ENCODE measurements at regions not wholly inside any gene's neighbourhood (a gene's known extent, or its start where the extent isn't known, plus 50 kb on each side); places are given as distances from the start of the nearest gene placed in this dataset.

DNA sequence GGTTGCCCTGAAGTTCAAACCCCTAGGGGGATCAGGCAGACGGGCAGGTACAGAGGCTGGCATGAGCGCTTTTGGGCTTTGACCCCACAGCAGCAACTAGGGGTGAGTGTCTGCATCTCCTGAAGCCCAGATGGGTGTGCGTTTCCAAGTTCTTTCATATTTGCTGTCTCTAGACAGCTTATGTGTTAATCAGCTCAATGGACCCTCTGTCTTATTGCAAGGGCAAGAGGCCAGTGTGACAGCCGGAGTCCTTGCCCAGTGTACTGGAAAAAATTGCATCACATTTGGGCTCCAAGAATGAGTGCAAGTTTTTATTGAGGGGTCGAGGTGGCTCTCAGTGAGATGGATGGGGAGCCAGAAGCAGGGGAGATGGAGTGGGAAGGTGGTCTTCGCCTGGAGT lies 1863.7 kb upstream of the RAG2 start:
- ChIA-PET POLR2A (no interaction called here), CTCF (no interaction called here)
- ATAC-seq (replicated peaks in 1 of 4) = no peak
- Mint-ChIP-seq H3K4me3 (no peak overlapping the region), H3K27ac (no peak overlapping the region), H3K9me3 (peaks cover 15 to 21% (median 17%) of the 10 kb centered on the region in 3 donors), H3K4me1 (no peaks in the 10 kb centered on the region), H3K36me3 (no peaks in the 10 kb centered on the region), H3K27me3 (no peaks in the 10 kb centered on the region)
- H3K9me3 ChIP-seq = no peaks in the 10 kb centered on the region
- no peak overlapping the region for H3K4me3 ChIP-seq (ENCODE audit: control insufficient read depth in 1 of 2, extremely low read depth in 1 of 2, low read length in 1 of 2)
- no peaks in the 10 kb centered on the region for H3K27me3 ChIP-seq (replicated peaks in 1 of 2; ENCODE audit: control insufficient read depth in 2 of 2, extremely low read depth in 1 of 2, insufficient read depth in 2 of 2, low read length in 1 of 2)
- H3K27ac ChIP-seq (ENCODE audit: low read length) = no peak overlapping the region
- DNase-seq = no peak
- 89% methylated on average over 4 of the region's 6 CpGs for WGBS (ENCODE audit: insufficient coverage)
- no peaks in the 10 kb centered on the region for H3K4me1 ChIP-seq (ENCODE audit: control insufficient read depth in 1 of 2, extremely low read depth in 1 of 2, insufficient read depth in 2 of 2, low read length in 2 of 2)
- H3K36me3 ChIP-seq (ENCODE audit: control insufficient read depth in 2 of 2, extremely low read depth in 1 of 2, insufficient read depth in 1 of 2, low read length in 1 of 2) = no peaks in the 10 kb centered on the region

GRCh38 chr11:38460896-38461295 lies 1862.9 kb upstream of the RAG2 start:
- no peaks in the 10 kb centered on the region for H3K4me1 ChIP-seq (ENCODE audit: control insufficient read depth in 1 of 2, extremely low read depth in 1 of 2, insufficient read depth in 2 of 2, low read length in 2 of 2)
- no peak for ATAC-seq (replicated peaks in 1 of 4)
- CTCF ChIA-PET = no interaction called here

DNA sequence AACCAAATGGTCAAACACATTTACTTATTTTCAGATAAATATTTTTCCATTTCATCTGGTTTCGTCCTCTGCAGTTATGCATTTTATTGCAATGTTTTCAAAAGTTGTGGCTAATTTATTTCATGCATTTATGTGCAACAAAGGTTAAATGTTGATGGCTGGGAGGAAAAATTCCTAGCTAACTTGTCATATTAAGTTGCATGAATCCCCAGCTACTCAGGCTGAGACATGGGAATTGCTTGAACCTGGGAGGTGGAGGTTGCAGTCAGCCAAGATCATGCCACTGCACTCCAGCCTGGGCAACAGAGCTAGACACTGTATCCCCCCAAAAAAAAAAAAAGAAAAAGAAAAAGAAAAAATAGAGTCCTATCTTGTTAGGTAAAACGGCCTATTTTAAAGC lies 1862.4 kb upstream of the RAG2 start:
- DNase-seq = no peak
- WGBS (ENCODE audit: insufficient coverage) = no CpG with 5 or more reads among the region's 2 CpGs
- Histone ChIP-seq H3K9me3 (no peaks in the 10 kb centered on the region), H3K27me3 (replicated peaks in 1 of 2; ENCODE audit: control insufficient read depth in 2 of 2, extremely low read depth in 1 of 2, insufficient read depth in 2 of 2, low read length in 1 of 2) (no peaks in the 10 kb centered on the region), H3K36me3 (ENCODE audit: control insufficient read depth in 2 of 2, extremely low read depth in 1 of 2, insufficient read depth in 1 of 2, low read length in 1 of 2) (no peaks in the 10 kb centered on the region), H3K4me1 (ENCODE audit: control insufficient read depth in 1 of 2, extremely low read depth in 1 of 2, insufficient read depth in 2 of 2, low read length in 2 of 2) (no peaks in the 10 kb centered on the region), H3K4me3 (ENCODE audit: control insufficient read depth in 1 of 2, extremely low read depth in 1 of 2, low read length in 1 of 2) (no peak overlapping the region), H3K27ac (ENCODE audit: low read length) (no peak overlapping the region)
- Mint-ChIP-seq H3K4me3 (no peak overlapping the region), H3K27ac (no peak overlapping the region), H3K4me1 (no peaks in the 10 kb centered on the region), H3K36me3 (no peaks in the 10 kb centered on the region), H3K27me3 (no peaks in the 10 kb centered on the region), H3K9me3 (peaks cover 10 to 25% (median 18%) of the 10 kb centered on the region in 3 donors)
- no peak for ATAC-seq (replicated peaks in 1 of 4)
- ChIA-PET CTCF (interaction anchor here in 1 of 2 donors (0.6 kb wide), 1 partner anchor 136 kb away, joined by 3 read pairs; no protein-coding TSS in a partner anchor), POLR2A (no interaction called here)

More at GRCh38 chr11:38460896-38461295, 1862.9 kb upstream of the RAG2 start:
- H3K27ac Mint-ChIP-seq = no peak overlapping the region
- Histone ChIP-seq H3K27me3 (replicated peaks in 1 of 2; ENCODE audit: control insufficient read depth in 2 of 2, extremely low read depth in 1 of 2, insufficient read depth in 2 of 2, low read length in 1 of 2) (no peaks in the 10 kb centered on the region), H3K36me3 (ENCODE audit: control insufficient read depth in 2 of 2, extremely low read depth in 1 of 2, insufficient read depth in 1 of 2, low read length in 1 of 2) (no peaks in the 10 kb centered on the region), H3K4me3 (ENCODE audit: control insufficient read depth in 1 of 2, extremely low read depth in 1 of 2, low read length in 1 of 2) (no peak overlapping the region), H3K27ac (ENCODE audit: low read length) (no peak overlapping the region), H3K9me3 (no peaks in the 10 kb centered on the region)
- no CpG with 5 or more reads among the region's 2 CpGs for WGBS (ENCODE audit: insufficient coverage)
- no peaks in the 10 kb centered on the region for H3K4me1 Mint-ChIP-seq
- H3K27me3 Mint-ChIP-seq = no peaks in the 10 kb centered on the region
- no peak for DNase-seq
- H3K9me3 Mint-ChIP-seq = peaks cover 14 to 25% (median 20%) of the 10 kb centered on the region in 3 donors
- no peak overlapping the region for H3K4me3 Mint-ChIP-seq
- POLR2A ChIA-PET = no interaction called here
- no peaks in the 10 kb centered on the region for H3K36me3 Mint-ChIP-seq

DNA sequence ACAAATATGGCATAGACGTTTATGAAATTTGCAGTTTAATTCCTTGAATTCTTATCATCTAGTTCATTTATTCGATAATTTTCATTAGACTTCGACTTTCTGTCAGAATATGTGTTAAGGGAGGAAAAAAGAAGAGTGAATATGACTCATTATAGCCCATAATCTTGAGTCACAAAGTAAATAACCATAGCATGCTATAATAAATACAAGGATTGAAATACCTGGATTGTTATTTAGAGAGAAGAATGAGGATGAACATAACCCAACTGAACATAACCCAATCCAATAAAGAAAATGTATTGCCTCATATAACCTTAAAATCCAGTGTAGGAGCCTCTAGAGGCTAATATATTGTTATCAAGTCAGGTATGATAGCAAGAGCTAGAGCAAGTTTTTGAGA lies 1858.3 kb upstream of the RAG2 start:
- ChIA-PET CTCF (no interaction called here), POLR2A (no interaction called here)
- H3K27ac ChIP-seq (ENCODE audit: low read length) = no peak overlapping the region
- H3K36me3 ChIP-seq (ENCODE audit: control insufficient read depth in 2 of 2, extremely low read depth in 1 of 2, insufficient read depth in 1 of 2, low read length in 1 of 2) = no peaks in the 10 kb centered on the region
- Mint-ChIP-seq H3K36me3 (no peaks in the 10 kb centered on the region), H3K27me3 (no peaks in the 10 kb centered on the region), H3K4me1 (no peaks in the 10 kb centered on the region), H3K4me3 (no peak overlapping the region), H3K27ac (no peak overlapping the region), H3K9me3 (peaks cover 15 to 20% (median 16%) of the 10 kb centered on the region in 3 donors)
- WGBS (ENCODE audit: insufficient coverage) = no CpG with 5 or more reads among the region's 3 CpGs
- H3K27me3 ChIP-seq (replicated peaks in 1 of 2; ENCODE audit: control insufficient read depth in 2 of 2, extremely low read depth in 1 of 2, insufficient read depth in 2 of 2, low read length in 1 of 2) = no peaks in the 10 kb centered on the region
- DNase-seq (no peak), ATAC-seq (replicated peaks in 1 of 4) (no peak)
- H3K9me3 ChIP-seq = no peaks in the 10 kb centered on the region
- no peak overlapping the region for H3K4me3 ChIP-seq (ENCODE audit: control insufficient read depth in 1 of 2, extremely low read depth in 1 of 2, low read length in 1 of 2)
- H3K4me1 ChIP-seq (ENCODE audit: control insufficient read depth in 1 of 2, extremely low read depth in 1 of 2, insufficient read depth in 2 of 2, low read length in 2 of 2) = no peaks in the 10 kb centered on the region

GRCh38 chr11:38448284-38448683 lies 1850.2 kb upstream of the RAG2 start:
- no peaks in the 10 kb centered on the region for H3K9me3 ChIP-seq
- no peaks in the 10 kb centered on the region for H3K27me3 Mint-ChIP-seq
- H3K27ac ChIP-seq (ENCODE audit: low read length) = no peak overlapping the region
- POLR2A ChIA-PET = no interaction called here
- H3K27ac Mint-ChIP-seq = no peak overlapping the region
- H3K36me3 Mint-ChIP-seq = no peaks in the 10 kb centered on the region
- DNase-seq (no peak), ATAC-seq (replicated peaks in 1 of 4) (no peak)
- no peaks in the 10 kb centered on the region for H3K36me3 ChIP-seq (ENCODE audit: control insufficient read depth in 2 of 2, extremely low read depth in 1 of 2, insufficient read depth in 1 of 2, low read length in 1 of 2)
- no peaks in the 10 kb centered on the region for H3K4me1 Mint-ChIP-seq
- 81% methylated on average over 2 of the region's 2 CpGs for WGBS (ENCODE audit: insufficient coverage)
- H3K4me3 ChIP-seq (ENCODE audit: control insufficient read depth in 1 of 2, extremely low read depth in 1 of 2, low read length in 1 of 2) = no peak overlapping the region
- CTCF ChIA-PET = no interaction called here
- peaks cover 0 to 8% (median 8%) of the 10 kb centered on the region in 3 donors for H3K9me3 Mint-ChIP-seq
- no peaks in the 10 kb centered on the region for H3K4me1 ChIP-seq (ENCODE audit: control insufficient read depth in 1 of 2, extremely low read depth in 1 of 2, insufficient read depth in 2 of 2, low read length in 2 of 2)
- no peaks in the 10 kb centered on the region for H3K27me3 ChIP-seq (replicated peaks in 1 of 2; ENCODE audit: control insufficient read depth in 2 of 2, extremely low read depth in 1 of 2, insufficient read depth in 2 of 2, low read length in 1 of 2)
- H3K4me3 Mint-ChIP-seq = no peak overlapping the region

DNA sequence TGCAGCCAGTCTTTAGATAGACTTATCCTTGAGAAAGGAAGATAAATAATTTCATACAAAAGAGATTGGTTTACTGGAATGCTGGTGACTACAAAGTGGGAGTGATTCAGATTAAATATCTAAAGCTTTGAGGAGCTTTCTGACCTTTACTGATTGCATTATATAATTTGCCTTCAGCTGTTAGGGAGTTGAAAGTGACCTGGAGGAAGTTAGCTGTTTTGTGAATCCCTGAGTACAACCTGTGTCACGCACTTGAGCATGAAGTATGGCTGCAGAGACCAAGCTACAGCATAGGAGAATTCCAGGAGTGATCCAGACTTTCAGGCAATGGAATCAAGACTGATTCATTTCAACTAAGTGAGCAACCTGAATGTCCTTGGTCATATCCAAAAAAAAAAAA lies 1848.3 kb upstream of the RAG2 start:
- Histone ChIP-seq H3K36me3 (ENCODE audit: control insufficient read depth in 2 of 2, extremely low read depth in 1 of 2, insufficient read depth in 1 of 2, low read length in 1 of 2) (no peaks in the 10 kb centered on the region), H3K27me3 (replicated peaks in 1 of 2; ENCODE audit: control insufficient read depth in 2 of 2, extremely low read depth in 1 of 2, insufficient read depth in 2 of 2, low read length in 1 of 2) (no peaks in the 10 kb centered on the region), H3K4me1 (ENCODE audit: control insufficient read depth in 1 of 2, extremely low read depth in 1 of 2, insufficient read depth in 2 of 2, low read length in 2 of 2) (no peaks in the 10 kb centered on the region), H3K4me3 (ENCODE audit: control insufficient read depth in 1 of 2, extremely low read depth in 1 of 2, low read length in 1 of 2) (no peak overlapping the region), H3K27ac (ENCODE audit: low read length) (no peak overlapping the region), H3K9me3 (no peaks in the 10 kb centered on the region)
- Mint-ChIP-seq H3K9me3 (peaks cover 2 to 12% (median 6%) of the 10 kb centered on the region in 3 donors), H3K27ac (no peak overlapping the region), H3K36me3 (no peaks in the 10 kb centered on the region), H3K27me3 (no peaks in the 10 kb centered on the region), H3K4me3 (no peak overlapping the region), H3K4me1 (no peaks in the 10 kb centered on the region)
- POLR2A ChIA-PET = no interaction called here
- CTCF ChIA-PET = interaction anchor here in 1 of 2 donors (0.7 kb wide), 1 partner anchor 25 kb away, joined by 6 read pairs; no protein-coding TSS in a partner anchor
- ATAC-seq (replicated peaks in 1 of 4) = no peak
- DNase-seq = no peak
- WGBS (ENCODE audit: insufficient coverage) = no CpG with 5 or more reads among the region's 1 CpG

DNA sequence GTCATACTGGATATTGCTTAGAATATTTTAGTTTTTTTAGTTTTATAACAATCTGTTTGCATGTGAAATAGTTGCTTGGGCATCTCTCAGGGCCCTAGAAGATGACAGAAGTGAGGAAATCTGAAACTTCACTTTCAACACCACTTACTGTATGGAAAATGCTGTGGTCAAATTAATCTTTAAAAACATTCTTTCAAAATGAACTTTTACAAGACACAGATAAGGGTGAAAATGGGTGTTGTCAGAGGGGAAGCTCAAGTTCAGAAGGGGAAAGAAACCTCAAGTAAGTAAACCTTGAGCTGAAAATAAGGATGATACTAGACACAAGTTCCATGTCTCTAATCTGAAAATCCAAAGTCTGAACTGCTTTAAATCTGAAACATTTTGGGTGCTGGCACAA lies 1840.1 kb upstream of the RAG2 start:
- no peak overlapping the region for H3K4me3 ChIP-seq (ENCODE audit: control insufficient read depth in 1 of 2, extremely low read depth in 1 of 2, low read length in 1 of 2)
- H3K27me3 ChIP-seq (replicated peaks in 1 of 2; ENCODE audit: control insufficient read depth in 2 of 2, extremely low read depth in 1 of 2, insufficient read depth in 2 of 2, low read length in 1 of 2) = no peaks in the 10 kb centered on the region
- CTCF ChIA-PET = no interaction called here
- no peaks in the 10 kb centered on the region for H3K4me1 ChIP-seq (ENCODE audit: control insufficient read depth in 1 of 2, extremely low read depth in 1 of 2, insufficient read depth in 2 of 2, low read length in 2 of 2)
- H3K27ac ChIP-seq (ENCODE audit: low read length) = no peak overlapping the region
- Mint-ChIP-seq H3K4me3 (no peak overlapping the region), H3K27me3 (no peaks in the 10 kb centered on the region), H3K36me3 (no peaks in the 10 kb centered on the region), H3K4me1 (no peaks in the 10 kb centered on the region), H3K9me3 (peaks cover 14 to 27% (median 21%) of the 10 kb centered on the region in 3 donors), H3K27ac (no peak overlapping the region)
- no peaks in the 10 kb centered on the region for H3K9me3 ChIP-seq
- POLR2A ChIA-PET = no interaction called here
- no peaks in the 10 kb centered on the region for H3K36me3 ChIP-seq (ENCODE audit: control insufficient read depth in 2 of 2, extremely low read depth in 1 of 2, insufficient read depth in 1 of 2, low read length in 1 of 2)
- ATAC-seq (replicated peaks in 1 of 4) (no peak), DNase-seq (no peak)

Data from T-cell (primary cell).